Stromal cell of bone marrow (primary cell): ENCODE measurements at regions not wholly inside any gene's neighbourhood (a gene's known extent, or its start where the extent isn't known, plus 50 kb on each side); places are given as distances from the start of the nearest gene placed in this dataset.

Experiments used
- DNase-seq: peaks from one replicate; pipeline ENCODE4 v3.0.0-alpha.2; 2012; ENCODE audit warnings: low read depth

DNA sequence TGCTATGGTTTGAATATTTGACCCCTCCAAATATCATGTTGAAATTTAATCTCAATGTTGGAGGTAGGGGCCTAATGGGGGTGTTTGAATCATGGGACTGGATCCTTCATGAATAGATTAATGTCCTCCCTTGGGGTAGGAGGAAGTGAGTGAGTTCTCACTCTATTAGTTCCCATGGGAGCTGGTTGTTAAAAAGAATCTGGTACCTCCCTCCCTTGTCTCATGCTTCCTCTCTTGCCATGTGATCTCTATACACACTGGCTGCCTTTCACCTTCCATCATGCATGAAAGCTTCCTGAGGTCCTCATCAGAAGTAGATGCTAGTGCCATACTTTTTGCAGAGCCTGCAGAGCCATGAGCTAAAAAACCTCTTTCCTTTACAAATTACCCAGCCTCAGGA, 177.7 kb upstream of the MCTP2 start:
- DNase-seq, result no peak

GRCh38 chr15:94052711-94053110, 178.7 kb upstream of the MCTP2 start:
- no peak for DNase-seq

GRCh38 chr15:94047566-94047965, 183.8 kb upstream of the MCTP2 start:
- no peak for DNase-seq

DNA sequence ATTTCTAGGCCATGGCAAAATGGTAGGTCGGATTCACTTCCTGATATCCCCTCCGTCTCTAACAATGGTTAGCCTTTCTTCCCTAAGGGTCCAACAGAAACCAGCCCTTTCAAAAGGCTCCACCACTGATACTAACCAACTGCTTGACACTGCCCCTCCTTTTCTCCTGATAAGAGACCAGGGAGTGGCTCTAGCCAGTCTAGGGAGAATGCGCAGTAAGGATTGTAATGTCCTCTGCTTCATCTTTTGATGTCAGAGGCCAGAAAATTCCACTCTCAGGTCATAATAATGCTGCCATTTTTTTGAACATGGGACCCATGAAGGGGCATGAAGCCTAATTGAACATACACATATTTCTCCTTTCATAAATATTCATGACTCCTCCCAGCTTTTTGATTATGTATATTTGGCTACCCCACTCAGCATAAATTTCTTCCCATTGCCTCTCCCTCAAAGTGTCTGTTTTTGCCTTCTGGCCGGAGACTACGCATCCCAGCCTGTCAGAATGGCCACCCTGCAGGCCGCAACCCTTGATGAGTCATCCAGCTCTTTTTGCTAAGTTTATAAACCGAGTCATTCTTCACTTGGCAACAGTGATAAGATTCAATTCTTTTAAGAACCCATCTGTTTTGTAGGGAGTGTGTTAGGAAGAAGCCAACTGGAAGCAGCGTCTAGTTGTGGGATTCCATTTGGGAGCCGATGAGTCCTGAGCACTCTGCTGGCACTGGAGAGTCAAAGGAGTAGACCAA, 189.0 kb upstream of the MCTP2 start:
- DNase-seq, result peak; percentile 56

DNA sequence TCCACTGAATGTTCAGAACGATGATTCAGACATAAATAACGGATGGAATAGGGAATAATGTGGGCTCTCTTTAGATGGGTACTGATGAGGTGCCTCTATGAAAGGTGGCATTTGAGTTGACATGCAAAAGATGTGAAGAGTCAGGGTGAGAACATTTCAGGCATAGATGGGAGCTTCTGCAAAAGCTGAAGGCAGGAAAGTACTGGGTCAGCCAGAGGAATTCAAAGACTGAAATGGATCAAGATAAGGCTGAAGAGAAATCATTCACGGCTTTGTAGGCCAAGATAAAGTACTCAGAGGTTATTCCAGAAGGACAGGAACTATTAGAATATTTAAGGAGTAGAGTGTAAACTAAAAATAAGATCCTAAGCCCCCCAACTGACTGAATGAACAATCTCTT, 189.6 kb upstream of the MCTP2 start:
- no peak for DNase-seq

DNA sequence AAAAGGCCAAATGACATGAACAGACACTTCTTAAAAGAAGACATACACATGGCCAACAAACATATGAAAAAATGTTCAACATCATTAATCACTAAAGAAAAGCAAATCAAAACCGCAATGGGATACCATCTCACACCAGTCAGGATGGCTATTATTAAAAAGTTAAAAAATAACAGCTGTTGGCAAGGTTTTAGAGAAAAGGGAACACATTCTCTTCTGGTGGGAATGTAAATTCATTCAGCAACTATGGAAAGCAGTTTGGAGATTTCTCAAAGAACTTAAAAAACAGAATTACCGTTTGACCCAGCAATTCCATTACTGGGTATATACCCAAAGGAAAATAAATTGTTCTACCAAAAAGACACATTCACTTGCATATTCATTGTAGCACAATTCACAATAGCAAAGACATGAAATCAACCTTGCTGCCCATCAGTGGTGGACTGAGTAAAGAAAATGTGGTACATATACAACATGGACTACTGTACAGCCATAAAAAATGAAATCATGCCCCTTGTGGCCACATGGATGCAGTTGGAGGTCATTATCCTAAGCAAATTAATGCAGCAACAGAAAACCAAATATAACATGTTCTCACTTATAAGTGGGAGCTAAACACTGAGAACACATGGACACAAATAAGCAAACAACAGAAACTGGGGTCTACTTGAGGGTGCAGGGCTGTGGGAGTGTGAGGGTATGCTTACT, 190.7 kb upstream of the MCTP2 start:
- no peak for DNase-seq

- DNase-seq, result no peak
Observed at GRCh38 chr15:94036156-94036555, 195.2 kb upstream of the MCTP2 start.

GRCh38 chr15:94033683-94034020, 197.7 kb upstream of the MCTP2 start:
- DNase-seq, result no peak

- no peak for DNase-seq
Observed at GRCh38 chr15:94033014-94033682, 198.2 kb upstream of the MCTP2 start.

DNA sequence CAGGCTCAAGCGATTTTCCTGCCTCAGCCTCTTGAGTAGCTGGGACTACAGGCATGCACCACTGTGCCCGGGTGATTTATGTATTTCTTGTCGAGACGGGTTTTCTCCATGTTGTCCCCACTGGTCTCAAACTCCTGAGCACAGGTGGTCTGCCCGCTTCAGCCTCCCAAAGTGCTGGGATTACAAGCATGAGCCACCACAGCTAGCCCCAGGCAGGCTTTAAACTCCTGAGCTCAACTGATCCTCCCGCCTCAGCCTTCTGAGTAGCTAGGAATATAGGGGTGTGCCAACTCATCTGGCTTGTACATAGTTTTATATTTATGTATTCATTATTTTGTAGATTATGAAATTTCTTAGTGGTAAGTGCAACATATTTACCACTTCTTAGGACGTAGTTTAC, 198.8 kb upstream of the MCTP2 start:
- DNase-seq, result no peak

DNA sequence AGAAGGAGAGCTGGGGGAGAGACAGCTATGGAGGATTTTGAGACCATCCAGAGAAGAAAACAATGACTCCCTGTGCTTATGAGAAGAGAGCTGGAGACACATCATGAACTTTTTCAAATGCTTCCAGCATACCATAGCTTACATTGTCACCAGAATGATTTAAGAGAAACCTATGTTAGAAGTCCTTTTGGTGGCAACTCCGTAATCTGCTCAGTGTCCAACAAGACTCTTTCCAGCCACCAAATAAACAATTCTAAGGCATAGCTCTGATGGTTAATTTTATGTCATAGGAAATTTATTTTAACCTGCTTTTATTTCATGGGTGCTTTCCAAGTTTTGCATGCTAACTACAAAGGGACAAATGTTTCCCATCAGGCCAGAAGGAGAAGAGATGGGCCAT, 200.3 kb upstream of the MCTP2 start:
- DNase-seq, result no peak

DNA sequence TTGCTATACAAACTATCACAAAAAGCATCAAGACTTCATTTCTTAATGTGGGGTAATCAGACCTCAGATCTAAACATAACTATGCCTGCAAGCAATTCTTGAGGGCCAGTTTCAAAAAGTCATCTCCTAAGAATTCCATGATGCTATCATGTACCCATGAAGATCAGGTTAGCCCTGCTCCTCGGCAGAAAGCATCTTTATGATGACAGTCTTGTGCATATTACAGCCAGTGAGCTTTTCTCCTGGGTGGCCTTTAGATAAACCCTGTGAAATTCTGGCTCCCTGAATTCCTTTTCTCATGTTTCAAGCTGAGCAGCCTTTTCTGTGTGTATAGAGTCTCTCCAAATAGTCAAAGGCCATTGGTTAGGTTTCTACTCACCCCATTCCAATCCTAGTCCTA, 201.9 kb upstream of the MCTP2 start:
- no peak for DNase-seq

DNA sequence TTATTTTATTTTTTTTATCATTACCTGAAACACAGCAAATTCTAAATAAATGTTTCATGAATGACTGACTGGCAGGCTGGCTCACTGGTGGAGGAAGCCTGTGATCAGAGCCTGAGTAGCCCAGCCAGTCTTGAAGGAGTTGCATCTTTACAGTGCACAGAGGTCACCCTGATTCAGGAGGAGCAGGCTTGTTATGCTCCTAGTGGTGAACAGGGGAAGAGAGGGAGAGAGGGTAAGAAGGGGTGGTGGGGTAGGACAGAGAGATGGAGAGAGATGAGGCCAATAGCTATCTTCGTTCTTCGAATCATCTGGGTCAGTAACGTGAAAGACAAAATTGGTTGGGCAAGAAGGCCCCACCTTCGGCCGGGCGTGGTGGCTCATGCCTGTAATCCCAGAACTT, 202.6 kb upstream of the MCTP2 start:
- DNase-seq, result no peak

DNA sequence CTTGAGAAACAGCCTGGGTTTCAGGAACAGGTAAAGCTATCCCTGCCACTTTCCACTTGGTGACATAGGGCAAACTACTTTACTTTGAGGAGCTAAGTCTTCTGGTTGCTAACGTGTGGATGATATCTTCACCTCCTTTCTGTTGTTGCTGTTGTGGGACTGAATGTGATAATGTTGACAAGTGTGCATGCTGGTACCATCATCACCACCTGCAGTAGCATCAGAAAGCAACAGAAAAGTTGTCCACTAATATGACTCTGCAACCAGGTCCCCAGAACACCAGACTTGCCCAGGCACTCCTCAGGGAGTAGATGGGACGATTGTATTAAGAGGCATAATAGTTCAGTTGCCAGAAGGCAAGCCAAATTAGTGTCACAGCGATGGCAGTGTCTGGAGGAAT, 203.2 kb upstream of the MCTP2 start:
- no peak for DNase-seq

- no peak for DNase-seq
Observed at GRCh38 chr15:94027581-94027980, 203.8 kb upstream of the MCTP2 start.

- peak; percentile 84 for DNase-seq
Observed at GRCh38 chr15:94026458-94027304, 204.7 kb upstream of the MCTP2 start.

DNA sequence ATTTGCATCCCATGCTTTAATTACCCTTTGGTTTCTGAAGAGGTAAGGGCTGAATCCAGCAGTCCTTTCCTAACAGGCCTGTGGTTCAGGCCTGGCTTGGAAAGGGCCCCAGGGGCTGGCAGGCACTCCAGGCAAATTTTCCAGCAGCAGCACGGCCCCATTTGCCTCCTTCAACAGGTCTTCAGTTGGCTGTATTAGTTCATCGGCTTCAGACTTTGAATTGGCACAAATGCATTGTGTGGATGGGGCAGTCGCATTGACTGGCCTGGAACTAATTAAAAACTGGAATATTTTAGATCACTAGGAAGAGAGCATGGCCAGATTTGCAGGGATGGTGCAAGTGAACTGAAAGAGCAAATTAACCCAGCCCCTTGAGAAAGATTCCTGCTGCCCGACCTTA, 207.8 kb upstream of the MCTP2 start:
- no peak for DNase-seq

- no peak for DNase-seq
Observed at GRCh38 chr15:94021621-94022320, 209.6 kb upstream of the MCTP2 start.

DNA sequence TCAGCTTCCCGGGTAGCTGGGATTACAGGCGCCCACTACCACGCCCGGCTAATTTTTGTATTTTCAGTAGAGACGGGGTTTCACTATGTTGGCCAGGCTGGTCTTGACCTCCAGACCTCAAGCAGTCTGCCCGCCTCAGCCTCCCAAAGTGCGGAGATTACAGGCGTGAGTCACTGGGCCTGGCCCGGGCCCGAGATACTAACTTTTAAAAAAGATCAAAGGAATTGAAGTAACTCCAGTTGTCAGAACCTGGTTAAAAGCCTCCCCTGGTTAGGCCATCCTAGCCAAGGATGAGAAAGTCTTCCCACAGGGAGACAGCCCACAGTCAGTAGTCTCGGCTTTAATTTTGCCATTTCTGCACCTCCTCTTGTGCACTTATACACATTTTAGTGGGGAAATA, 212.3 kb upstream of the MCTP2 start:
- no peak for DNase-seq

DNA sequence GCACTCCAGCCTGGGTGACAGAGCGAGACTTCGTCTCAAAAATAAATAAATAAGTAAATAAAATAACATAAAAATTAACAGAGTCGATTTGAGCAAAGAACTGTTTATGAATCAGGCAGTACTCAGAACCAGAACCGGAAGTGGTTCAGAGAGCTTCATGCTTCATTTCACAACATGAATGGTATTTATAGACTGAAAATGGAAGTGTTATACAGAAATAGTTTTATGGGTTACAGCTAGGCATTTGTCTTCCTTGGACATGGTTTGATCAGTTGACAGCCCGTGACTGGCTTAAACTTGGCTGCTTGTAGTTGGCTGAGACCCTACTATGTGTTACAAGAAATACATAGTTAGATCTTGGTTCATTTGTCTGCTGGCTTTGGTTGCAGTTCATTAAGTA, 216.0 kb upstream of the MCTP2 start:
- no peak for DNase-seq

- DNase-seq, result no peak
Observed at GRCh38 chr15:94008104-94009074, 223.0 kb upstream of the MCTP2 start.
